Fibroblast of villous mesenchyme (primary cell): ENCODE measurements at regions not wholly inside any gene's neighbourhood (a gene's known extent, or its start where the extent isn't known, plus 50 kb on each side); places are given as distances from the start of the nearest gene placed in this dataset.

Experiments used
- DNase-seq: peaks from one replicate; pipeline ENCODE4 v3.0.0-alpha.2; 2010; ENCODE audit warnings: low read depth
- H3K4me3 ChIP-seq: 2 replicates; pipeline ENCODE4 v1.5.1; 2011; ENCODE audit warnings: low read depth, mild to moderate bottlenecking, low read length
- TF ChIP-seq, protein P1 (sequence below): IDR thresholded peaks from 2 replicates; pipeline ENCODE4 v1.5.1; 2012; ENCODE audit warnings: low read depth, mild to moderate bottlenecking, low read length; ENCODE audit not compliant: insufficient read depth

DNA sequence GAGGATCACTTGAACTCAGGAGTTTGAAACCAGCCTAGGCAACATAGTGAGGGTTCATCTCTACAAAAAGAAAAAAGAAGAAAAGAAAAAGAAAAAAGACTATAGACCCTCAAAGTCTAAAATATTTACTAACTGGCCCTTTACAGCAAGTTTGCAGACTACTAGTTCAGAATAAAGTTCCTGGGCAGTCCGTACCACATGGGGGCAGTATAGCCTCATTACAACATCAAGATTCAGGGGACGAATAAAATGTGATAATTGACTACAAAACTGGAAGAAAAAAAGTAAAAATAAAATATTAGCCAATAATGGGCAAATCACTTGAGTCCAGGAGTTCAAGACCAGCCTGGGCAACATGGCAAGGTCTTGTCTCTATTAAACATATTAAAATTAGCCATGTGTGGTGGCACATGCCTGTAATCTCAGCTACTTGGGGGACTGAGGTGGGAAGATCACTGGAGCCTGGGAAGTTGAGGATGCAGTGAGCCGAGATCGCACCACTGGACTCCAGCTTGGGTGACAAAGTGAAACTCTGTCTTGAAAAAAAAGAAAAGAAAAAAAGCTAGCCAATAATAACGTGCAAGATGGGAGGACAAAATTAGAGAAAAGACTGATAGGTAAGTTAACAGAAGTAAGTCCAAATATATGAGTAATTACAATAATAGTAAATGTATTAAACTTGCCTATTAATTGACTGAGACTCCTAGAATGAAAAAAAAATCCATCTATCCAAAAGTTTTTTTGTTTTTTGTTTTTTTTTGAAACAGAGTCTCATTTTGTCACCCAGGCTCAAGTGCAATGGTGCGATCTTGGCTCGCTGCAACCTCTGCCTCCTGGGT lies 129.4 kb upstream of the SEC14L1 start:
- no peak overlapping the region for H3K4me3 ChIP-seq
- peak; percentile 48 for DNase-seq
- TF ChIP-seq, protein P1, sequence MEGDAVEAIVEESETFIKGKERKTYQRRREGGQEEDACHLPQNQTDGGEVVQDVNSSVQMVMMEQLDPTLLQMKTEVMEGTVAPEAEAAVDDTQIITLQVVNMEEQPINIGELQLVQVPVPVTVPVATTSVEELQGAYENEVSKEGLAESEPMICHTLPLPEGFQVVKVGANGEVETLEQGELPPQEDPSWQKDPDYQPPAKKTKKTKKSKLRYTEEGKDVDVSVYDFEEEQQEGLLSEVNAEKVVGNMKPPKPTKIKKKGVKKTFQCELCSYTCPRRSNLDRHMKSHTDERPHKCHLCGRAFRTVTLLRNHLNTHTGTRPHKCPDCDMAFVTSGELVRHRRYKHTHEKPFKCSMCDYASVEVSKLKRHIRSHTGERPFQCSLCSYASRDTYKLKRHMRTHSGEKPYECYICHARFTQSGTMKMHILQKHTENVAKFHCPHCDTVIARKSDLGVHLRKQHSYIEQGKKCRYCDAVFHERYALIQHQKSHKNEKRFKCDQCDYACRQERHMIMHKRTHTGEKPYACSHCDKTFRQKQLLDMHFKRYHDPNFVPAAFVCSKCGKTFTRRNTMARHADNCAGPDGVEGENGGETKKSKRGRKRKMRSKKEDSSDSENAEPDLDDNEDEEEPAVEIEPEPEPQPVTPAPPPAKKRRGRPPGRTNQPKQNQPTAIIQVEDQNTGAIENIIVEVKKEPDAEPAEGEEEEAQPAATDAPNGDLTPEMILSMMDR, result peak; percentile 71

DNA sequence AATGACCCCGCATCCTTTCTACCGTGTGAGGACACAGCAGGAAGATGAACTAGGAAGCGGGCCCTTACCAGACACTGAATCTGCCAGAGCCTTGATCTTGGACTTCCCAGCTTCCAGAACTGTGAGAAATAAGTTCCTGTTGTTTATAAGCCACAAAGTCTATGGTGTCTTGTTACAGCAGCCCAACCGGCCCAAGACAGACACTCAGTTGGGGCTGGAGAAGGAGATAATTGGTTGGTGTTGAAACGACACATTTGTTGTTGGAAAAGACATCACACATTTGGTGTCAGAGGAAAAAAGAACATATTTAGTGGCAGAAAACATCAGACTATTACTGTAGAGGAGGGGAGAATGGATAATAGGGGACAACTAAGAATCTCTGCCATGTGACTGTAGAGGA lies 122.3 kb upstream of the SEC14L1 start:
- TF ChIP-seq, protein P1, result no peak
- no peak for DNase-seq
- H3K4me3 ChIP-seq, result no peak overlapping the region

DNA sequence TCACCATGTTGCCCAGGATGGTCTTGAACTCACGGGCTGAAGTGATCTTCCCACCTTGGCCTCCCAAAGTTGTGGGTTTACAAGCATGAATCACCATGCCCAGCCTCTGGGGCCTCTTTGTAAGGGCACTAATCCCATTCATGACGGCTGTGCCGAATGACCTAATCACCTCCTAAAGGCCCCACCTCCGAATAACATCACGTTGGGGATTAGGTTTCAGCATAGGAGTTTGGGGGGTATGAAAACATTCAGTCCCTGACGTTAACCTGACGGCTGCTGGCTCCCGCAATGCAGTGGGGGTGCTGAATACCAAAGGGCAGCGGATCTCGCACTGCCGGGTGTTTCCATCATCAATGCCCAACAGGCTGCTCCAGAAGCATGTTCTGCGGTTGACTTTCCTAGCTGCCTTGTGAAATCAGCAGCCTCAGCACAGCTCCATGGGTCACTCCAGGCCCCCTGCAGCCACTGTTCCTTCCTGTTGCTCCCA lies 120.8 kb upstream of the SEC14L1 start:
- no peak for DNase-seq
- no peak overlapping the region for H3K4me3 ChIP-seq
- TF ChIP-seq, protein P1, result no peak

DNA sequence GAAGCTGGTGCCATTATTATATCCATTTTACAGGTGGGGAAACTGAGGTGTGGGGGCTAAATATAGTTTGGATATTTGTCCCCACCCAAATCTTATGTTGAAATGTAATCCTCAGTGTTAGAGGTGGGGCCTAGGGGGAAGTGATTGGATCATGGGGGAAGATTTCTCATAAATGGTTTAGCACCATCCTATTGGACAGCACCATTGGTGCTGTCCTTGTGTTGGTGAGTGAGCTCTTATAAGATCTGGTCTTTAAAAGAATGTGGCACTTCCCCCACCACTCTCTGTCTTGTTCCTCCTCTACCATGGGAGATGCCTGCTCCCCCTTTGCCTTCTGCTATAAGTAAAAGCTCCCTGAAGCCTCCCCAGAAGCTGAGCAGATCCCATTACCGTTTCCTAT lies 119.8 kb upstream of the SEC14L1 start:
- TF ChIP-seq, protein P1, result no peak
- no peak for DNase-seq
- no peak overlapping the region for H3K4me3 ChIP-seq

DNA sequence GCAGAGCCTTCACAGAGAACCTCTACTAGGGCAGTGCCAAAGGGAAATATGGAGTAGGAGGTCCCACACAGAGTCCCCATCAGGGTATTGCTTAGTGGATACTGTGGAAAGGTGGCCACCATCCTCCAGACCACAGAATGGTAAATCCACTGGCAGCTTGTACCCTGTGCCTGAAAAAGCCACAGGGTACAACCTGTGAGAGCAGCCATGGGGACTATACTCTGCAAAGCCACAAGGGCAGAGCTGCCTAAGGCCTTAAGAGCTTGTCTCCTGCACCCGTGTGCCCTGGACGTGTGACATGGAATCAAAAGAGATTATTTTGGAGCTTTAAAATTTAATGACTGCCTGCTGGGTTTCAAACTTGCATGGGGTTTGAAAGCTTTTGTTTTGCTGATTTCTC lies 118.0 kb upstream of the SEC14L1 start:
- TF ChIP-seq, protein P1, result no peak
- no peak overlapping the region for H3K4me3 ChIP-seq
- no peak for DNase-seq

DNA sequence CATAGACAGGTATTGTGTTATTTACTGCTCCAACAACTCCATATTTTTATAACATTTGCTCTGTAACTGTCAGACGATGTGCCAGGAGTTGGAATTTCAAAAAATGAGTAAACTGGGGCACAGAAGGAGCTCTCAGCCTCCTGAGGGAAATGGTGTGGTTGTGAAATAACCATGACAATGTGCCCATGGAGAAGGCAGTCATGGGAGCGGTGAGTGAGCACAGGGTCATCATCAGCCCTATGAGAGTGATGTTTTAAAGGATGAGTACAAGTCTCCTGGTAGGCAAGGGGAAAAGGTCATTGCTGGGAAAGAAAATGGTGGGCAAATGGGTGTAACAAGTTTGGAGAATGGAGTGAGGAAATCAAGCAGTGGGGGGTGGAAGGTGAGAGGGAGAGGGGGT lies 115.0 kb upstream of the SEC14L1 start:
- DNase-seq, result no peak
- H3K4me3 ChIP-seq, result no peak overlapping the region

More for the DNA sequence above, 115.0 kb upstream of the SEC14L1 start:
- TF ChIP-seq, protein P1, result no peak
